Smooth muscle cell of the brain vasculature (primary cell): ENCODE measurements at regions not wholly inside any gene's neighbourhood (a gene's known extent, or its start where the extent isn't known, plus 50 kb on each side); places are given as distances from the start of the nearest gene placed in this dataset.

Experiments
- DNase-seq: peaks from one replicate; pipeline ENCODE4 v3.0.0-alpha.2; 2012; ENCODE audit warnings: low read depth, low spot score

- DNase-seq, result no peak
Observed at GRCh38 chr9:16336833-16337232, 533.6 kb downstream of the BNC2 start.

GRCh38 chr9:16337322-16338029 lies 533.0 kb downstream of the BNC2 start:
- no peak for DNase-seq

DNA sequence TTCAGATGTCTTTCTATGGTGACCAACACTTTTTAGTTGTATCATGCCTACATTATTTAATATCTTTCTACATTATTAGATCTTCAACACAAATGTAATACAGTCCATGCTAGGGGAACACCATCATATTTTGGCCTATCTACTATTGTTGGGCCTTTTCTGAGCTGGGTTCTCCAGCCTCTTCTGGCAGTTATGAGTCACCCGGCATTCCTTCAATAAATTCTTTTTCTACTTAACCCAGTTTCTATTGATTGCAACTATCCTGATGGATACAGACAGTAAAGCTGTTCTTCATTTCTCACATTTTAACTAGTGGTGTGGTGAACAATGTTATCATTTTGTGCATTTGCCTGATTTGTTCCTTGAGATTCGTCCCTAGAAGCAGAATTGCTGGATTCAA lies 529.3 kb downstream of the BNC2 start:
- DNase-seq, result no peak

DNA sequence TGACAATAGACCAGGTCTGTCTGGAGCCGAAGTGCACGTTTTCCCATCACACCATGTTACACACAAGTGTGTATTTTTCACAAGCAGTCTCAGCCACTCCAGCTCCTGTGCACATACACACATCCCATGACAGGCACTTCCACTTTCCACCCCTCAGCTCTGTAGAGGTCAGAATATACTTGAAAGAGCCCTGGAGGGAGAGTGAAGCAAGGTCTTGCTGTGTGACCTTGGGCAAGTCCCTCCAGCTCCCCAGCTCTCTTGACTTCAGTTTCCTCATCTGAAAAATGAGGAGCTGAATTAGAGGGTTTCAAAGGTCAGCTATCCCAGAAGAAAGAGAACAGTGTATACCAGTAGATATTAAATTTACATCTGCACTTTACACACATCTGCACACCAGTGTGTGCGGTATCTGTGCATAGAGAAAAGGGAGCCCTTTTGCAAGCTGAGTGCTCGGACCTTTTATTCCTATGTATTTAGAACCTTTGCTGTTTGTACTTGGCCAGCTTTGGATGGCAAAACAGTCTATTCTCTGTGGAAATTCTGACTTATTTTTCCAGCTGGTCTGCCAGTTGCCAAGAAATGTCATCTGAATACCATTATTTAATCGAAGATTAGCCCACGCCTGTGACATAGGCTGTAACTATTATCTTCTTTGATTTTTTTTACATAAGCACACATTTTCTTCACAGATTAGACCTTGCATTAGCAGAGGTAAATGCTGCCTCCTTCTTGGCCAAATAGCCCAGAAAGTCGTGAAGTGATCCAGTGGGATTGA lies 528.0 kb downstream of the BNC2 start:
- DNase-seq, result no peak

- DNase-seq, result no peak
Observed at GRCh38 chr9:16343249-16344237, 526.9 kb downstream of the BNC2 start.

- peak; percentile 23 for DNase-seq
Observed at GRCh38 chr9:16344343-16344742, 526.1 kb downstream of the BNC2 start.

DNA sequence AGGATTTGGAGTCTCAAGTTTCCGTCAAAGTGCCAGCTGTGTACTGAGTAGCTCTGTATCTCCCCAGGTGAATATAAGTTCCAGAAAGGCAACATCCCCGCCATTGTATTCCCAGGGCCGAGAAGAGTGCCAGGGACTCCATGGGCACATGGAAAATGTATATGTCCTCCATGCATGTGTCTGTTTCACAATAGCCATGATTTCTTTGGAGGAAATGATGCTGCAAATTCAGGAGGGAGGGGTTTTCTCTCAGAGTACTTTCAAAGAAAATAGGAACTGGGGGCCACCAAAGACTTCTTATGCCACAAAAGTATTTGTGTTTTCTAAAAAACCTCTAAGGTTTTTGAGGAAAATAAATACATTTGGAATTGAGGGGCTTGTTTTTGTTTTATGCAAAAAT lies 524.6 kb downstream of the BNC2 start:
- no peak for DNase-seq

GRCh38 chr9:16347886-16348285 lies 522.6 kb downstream of the BNC2 start:
- DNase-seq, result no peak

- DNase-seq, result no peak
Observed at GRCh38 chr9:16348531-16348930, 521.9 kb downstream of the BNC2 start.

DNA sequence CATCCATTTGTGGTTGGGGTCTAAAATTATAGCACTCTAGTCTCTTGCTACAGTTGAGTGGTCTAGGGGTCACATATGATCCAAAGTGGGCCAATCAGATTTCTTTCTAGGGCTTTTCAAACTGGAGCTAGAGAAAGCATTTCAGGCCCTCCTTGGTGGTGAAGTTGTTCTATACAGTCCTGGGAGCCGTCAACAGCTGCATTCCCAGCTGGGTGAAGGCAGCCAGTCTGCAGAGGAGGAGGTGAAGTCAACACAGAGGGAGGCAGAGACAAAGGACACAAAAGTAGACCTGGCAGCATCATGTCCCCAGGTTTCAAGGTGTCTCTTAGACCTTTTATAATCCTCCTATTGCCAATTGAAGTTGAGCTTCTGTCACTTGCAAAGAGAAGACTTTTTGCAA lies 518.2 kb downstream of the BNC2 start:
- no peak for DNase-seq

GRCh38 chr9:16352791-16353401 lies 517.6 kb downstream of the BNC2 start:
- DNase-seq, result no peak

DNA sequence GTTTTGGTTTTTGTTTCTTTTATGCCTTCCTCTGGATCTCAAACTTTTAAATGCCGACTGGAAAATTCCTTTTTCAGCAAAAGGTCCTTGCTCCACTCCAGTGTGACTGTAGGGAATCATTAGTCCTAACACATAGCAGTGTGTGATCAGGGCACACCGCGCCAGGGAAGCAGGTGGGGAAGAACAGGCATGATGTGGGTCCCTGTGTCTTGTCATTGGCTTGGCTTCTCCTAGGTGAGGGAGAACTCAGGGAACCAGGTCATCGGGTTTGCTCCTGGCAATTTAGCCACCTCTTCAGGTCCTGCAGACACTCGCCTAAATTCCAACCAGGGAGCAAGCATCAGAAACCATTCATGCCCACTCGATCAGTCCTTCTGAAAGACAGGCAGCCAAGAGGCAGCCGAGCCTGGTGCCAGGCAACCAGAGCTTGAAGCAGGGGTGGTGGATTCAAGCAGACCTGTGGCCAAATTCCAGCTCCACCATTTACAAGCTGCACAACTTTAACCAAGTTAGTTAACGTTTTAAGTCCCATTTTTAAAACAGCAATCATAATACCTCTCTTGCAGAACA lies 514.2 kb downstream of the BNC2 start:
- no peak for DNase-seq

GRCh38 chr9:16357828-16358227 lies 512.6 kb downstream of the BNC2 start:
- no peak for DNase-seq

- DNase-seq, result no peak
Observed at GRCh38 chr9:16358751-16359150, 511.7 kb downstream of the BNC2 start.
